Stimulated activated CD8-positive, alpha-beta memory T cell treated with anti-CD3 and anti-CD28 coated beads, Interleukin-4, amount 100 ng/mL, for 24 hours (primary cell): ENCODE measurements at regions not wholly inside any gene's neighbourhood (a gene's known extent, or its start where the extent isn't known, plus 50 kb on each side); places are given as distances from the start of the nearest gene placed in this dataset.

ENCODE experiments used
- DNase-seq: peaks from one replicate; pipeline ENCODE4 v3.0.0-alpha.2; 2020; ENCODE audit warnings: low read depth

DNA sequence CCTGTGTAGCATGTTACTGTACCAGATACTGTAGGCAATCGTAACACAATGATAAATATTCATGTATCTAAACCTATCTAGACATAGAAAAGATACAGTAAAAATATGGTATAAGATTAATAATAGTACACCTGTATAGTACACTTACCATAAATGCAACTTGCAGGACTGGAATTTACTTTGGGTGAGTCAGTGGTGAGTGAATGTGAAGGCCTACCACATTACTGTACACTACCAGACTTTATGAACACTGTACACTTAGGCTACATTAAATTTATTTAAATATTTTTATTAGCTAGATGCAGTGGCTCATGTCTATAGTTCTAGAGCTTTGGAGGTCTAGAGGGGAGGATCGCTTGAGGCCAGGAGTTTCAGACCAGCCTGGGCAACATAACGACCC, 186.6 kb upstream of the ROPN1 start:
- no peak for DNase-seq

DNA sequence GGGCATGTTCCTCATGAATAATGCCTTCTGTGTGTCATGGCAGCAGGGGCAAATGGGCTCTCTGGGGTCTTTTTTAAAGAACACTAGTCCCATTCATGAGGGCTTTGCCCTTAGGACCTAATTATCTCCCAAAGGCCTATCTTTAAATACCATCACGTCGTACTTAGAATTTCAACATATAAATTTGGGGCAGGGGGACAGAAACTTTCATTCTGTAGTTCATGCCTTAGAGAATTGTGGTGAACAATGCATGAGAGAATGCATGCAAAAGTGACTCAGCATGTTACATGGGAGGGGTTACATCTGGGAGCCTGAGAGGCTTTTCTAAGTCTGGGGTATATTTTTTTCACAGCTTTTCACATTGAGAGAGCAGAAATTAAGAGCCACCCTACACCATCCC, 208.5 kb upstream of the ROPN1 start:
- no peak for DNase-seq

DNA sequence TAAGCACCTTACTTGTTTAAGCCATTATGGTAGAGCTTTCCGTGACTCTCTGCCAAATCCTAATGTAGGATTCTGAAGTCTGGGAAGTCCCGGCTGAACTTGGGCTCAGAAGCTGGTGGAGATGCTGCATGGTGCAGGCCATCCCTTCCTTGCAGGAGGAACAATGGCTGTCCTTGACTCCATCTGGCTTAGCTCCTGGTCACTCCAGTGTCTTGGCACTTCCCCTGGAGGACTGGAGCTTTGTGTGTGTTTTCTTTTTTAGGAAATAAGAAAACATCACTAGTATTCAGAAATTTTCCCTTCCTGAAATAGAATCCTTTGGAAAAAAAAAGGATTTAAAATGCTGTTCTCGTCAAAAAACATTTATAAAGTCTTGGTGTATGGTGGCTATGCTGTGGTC, 209.3 kb upstream of the ROPN1 start:
- DNase-seq, result no peak

DNA sequence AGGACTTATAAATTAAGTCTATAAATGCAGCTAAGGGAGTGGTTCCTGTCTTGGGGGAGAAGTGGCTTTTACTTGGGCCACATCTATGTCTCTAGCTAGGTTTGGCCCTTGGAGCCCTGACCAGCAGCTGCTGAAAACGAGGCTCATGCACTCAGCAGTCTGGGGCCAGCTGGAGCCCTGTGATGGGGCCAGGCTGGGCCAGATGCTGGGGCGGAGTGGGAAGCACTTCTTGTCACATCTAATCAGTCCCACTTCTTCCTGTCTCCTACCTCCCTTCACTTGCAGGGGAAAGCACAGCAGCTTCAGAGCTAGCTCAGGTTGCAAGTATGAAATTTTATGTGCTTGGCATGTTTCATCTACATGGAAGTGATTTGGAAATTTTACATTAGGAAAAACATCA, 209.9 kb upstream of the ROPN1 start:
- DNase-seq, result no peak

DNA sequence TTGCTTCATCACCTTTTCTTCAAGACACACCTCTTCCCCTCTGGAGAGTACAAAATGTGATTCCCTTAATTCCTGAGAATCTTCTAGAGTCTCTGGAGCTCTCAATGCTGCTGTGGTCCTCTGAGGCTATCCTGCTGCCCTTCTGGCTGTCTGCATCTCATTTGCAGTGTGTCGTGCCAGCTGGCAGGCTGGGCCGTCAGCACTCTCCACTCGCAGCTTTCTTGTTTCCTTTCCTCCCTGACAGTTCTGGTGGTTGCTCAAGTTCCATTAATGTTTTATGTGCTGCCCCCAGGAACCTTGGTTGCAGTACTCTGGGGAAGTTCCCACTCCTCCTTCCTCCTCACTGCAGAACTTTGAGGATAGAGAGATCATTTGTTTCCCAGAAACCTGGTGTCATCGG, 210.8 kb upstream of the ROPN1 start:
- DNase-seq, result no peak

DNA sequence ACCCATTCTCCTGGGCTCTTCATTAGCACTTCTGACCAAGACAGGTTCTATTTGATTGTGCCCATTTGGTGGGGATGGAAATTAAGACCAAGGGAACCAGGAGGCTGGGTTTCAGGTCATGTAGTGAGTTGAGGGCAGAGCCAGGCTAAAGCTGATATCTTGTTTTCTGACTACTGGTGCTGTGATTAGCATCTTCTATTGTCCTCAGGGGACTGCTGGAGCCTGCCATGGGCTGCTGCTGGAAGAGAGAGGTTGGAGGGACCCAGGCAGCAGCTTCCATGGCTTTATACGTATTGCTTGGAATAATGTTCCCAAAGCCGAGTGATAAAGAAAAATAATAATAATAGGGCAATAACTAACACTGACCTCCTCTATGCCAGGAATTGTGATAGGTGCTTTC, 211.4 kb upstream of the ROPN1 start:
- DNase-seq, result no peak

DNA sequence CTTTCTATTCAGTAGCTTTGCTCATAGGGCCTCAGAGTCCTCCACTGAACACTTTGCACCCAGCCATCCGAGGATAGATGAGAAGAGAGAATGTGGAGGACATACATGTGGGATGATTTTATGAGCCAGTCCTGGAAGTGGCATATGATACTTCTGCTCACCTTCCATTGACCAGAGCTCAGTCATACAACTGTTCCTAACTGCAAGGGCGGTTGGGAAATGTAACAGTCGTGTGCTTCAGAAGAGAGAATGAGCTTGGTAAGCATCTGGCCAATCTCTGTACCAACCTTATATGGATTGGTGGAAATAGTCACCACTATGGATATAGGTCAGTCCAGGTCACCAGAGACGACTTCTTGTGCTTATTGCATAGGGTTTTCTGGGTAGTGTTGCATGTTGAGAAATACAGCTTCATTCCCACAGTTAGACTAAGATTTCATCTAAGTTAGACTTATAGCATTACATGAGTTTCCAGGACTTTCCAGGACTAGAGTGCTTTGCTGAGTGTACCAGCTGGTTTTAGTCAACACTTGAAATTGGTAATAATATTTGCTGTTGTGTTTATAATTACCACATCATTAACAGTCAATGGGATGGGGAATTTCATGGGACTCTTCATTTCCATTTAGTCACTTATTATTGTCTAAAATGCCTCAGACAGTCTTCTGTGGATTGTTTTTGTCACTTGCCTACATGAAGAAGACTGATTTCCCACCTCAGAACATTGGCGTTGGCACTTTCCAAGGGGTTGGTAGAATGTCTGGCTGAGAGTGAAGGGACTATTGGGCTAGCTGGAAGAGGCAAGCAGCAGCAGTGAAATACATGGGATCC, 214.5 kb upstream of the ROPN1 start:
- no peak for DNase-seq

DNA sequence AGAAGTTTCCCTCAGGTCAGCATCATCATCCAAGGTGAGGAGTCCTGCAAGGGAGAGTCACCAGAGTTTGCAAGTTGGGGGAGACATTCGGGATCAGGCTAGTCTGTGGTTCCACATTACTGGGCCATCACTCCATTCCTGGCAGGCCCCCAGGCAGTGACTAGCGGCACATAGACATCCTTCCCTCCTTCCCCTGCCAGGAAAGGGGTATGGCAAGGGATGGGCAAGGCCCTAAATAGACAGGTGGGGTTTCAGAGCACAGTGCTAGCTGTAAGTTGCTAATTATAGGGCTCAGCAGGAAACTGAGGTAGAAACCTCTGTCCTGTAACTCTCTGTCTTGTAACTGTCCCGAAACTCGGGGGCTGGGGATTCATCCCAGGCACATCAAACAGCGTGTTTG, 215.2 kb upstream of the ROPN1 start:
- no peak for DNase-seq

DNA sequence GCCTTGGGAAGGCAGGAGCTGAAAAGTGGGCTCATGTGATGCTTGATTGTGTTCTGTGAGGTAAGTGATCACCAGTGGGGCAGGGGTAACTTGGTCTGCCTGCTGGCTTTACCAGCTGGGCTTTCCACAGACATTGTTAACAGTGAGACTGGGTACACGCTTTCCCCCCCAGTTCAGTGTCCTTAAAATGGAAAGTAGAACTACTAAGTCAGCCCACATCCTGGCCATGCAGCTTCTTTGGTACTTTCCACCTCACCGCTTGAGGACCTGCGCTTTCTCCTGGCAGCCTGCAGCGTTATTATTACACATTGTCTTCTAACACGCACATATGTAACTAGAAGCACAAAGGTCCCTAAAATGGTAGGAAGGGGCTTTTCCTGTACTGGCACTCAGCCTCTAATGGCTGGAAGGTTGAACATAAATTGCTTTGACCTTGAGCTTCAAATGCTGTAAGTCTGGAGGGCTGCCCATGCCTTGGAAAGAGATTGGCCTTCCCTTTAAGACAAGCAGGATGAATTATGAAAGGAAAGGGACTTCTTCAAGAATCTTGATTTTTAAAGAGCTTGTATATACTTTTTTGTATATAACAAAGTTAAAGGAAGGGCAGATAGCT, 216.1 kb upstream of the ROPN1 start:
- DNase-seq, result no peak

DNA sequence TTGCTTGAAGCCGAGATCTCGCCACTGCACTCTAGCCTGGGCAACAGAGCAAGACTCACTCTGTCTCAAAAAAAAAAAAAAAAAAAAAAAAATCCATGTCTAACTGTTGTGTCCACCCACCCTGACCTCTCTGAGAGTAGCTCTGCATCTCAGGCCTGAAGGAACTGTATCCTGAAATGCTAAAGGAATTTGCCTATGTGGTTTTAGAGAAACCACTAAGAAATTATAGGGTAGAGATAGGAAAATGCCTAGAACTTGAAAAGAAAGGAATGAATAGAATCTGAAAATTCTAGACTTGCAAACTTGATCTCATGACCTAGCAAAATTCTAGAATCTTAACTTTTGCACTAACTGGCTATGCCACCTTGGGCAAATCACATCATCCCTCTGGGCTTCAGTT, 217.5 kb upstream of the ROPN1 start:
- no peak for DNase-seq

DNA sequence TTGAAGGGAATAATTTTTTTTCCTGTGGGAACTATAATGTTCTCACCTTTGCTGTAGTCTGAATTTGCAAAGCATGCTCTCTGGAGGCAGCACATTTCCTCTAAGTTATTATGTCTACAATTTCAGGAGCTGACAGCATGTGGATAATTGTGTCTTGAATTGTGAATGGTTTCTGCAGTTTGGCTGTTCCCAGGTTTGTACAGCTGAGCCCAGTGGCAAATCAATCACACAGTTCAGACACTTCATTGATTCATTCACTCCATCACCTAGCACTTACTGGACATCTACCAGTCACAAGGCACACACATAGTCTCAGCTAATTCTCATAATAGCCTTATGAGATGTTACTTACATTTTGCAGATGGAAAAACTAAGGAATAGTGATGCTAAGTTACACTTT, 219.0 kb upstream of the ROPN1 start:
- no peak for DNase-seq

DNA sequence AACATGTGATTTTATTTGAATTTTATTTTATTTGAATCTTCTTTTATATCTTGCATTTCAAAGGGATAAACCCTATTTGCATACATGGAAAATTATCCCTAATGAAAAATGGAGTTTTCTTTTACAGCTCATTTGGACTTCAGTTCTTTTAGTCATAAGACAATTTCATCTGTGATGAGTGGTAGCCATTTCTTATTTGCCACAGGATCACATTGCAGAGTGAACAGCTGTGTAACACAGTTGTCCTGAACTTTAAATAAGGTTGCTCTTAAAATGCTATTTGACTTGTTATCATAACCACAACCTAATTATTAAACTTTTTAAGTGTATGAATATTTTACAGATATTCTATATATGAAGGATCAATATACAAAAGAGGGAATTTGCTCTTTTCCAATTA, 221.7 kb upstream of the ROPN1 start:
- no peak for DNase-seq

DNA sequence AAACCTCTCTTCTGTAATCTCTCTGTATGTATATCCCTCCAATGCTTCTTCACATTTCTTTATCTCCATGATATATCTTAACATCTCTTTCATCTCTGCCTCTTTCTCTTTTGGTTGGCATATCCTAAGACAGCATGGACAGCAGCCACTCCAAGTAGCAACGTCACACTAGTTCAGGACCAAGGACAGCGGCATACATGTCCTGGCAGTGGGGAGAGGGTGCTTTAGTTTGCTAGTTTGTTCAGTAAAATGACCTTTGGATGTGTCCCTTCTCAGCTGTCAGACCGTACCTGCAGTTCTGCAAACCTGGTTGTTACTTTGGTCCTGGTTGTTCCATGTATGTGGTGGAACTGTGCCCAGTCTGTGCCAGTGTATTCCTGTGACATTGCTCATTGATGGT, 225.6 kb upstream of the ROPN1 start:
- no peak for DNase-seq

DNA sequence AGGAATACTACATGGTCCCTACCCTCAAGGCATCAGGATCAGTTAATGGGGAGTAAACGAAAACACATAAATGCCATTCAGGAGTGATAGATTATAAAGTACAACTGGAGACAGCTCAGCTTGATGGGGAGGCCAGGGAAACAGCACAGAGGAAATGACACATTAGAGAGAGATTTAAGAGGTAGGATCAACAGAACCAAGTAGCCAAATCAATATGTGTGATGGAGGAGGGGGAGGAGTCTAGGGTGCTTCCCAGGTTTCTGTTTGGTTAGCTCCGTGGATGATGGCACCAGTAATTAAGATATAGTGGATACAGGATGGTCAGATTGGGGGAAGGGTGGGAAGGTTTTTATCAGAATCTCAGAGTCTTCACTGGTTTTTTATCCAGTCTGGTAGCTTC, 229.5 kb upstream of the ROPN1 start:
- no peak for DNase-seq

DNA sequence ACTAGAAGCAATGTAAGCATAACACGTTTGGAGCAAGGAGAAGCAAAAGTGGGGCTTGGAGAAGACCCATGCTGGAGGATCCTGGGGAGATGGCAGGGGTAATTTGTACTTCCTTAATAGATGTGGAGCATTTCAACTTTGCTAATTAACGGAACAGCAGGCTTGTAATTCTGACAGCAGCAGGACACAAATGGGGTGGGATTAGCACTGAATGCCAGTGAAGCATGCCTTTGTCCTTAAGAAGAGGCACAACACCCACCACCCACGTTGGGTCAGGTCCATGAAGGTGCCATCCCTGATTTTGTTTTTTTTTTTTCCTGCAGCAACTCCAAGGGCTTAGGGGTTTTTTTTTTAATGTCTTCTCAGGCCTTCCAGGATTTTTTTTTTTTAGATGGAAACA, 231.9 kb upstream of the ROPN1 start:
- no peak for DNase-seq

DNA sequence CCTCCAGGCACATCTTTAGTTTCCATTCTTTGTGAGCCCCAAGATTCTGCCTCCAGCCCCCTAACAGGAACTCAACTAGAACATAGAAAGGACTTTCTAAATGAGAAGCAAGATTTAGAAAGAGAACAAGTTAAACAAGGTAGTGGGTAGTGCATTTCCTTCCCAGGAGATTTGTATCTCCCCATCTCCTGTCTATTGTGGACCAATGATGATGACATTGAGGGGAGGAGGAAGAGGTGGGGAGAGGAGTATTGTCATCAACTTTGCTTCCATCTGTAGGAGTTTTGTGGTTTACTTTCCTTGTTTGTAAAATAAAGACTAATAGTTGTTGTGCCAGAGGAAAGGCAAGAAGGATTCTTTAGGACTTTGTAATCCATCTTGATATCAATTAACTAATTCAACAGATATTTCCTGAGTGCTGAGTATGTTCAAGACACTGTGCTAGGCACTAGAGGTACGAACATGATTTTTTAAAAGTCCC, 235.3 kb upstream of the ROPN1 start:
- DNase-seq, result no peak

DNA sequence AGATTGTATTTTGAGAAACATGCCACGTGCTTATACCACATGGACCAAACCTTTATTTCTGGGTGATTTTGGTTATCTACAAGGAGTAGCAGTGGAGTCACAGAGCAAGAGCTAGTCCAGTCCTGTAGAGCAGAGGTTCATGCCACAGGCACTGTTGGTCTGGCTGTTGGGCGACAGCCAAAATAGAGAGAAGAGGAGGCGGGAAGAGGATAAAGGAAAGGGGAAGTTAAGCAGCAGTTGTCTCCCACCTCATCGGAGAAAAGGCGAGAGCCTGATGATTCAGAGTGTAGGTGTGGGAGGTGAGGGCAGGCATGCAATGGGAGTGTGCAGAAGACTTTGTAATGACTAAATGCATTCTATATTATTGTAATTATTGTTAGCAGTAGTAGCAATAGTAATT, 237.5 kb upstream of the ROPN1 start:
- DNase-seq, result no peak

DNA sequence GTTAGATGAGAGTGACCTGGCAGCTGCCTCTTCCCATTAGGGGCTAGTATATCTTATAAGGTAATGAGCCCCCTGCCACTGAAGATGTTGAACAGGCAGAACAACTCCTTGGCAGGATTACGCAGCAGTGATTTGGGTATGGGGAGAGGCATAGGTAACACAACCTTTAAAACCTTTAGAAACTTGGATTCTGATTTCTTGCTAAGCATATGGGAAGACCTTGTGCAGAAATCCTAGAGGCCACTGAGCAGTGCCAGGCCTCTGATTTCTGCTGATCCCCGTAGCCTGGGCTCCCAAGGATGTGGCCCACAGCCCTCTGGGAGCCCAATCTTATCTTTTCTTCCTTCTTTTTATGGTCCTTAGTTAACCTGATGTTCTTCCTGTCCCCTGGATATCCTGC, 237.9 kb upstream of the ROPN1 start:
- DNase-seq, result no peak

DNA sequence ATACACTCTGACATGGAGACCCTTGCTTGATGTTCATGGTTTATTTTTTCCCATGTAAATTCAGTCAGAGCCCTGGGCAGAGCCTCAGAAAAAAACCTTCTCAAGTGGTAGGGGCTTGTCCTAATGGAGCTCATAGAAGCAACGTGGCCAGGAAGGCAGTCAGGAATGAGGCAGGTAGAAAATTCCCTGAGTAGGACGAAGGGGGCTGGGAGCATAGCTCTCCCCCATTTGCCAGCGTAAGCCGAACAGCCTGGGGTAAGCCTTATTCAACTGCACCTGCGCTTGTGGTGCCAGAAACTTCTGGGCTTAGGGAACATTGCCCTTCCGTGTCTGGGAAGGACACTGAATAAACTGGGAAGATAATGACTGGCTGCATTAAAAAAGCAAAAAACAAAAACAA, 238.5 kb upstream of the ROPN1 start:
- DNase-seq, result no peak

DNA sequence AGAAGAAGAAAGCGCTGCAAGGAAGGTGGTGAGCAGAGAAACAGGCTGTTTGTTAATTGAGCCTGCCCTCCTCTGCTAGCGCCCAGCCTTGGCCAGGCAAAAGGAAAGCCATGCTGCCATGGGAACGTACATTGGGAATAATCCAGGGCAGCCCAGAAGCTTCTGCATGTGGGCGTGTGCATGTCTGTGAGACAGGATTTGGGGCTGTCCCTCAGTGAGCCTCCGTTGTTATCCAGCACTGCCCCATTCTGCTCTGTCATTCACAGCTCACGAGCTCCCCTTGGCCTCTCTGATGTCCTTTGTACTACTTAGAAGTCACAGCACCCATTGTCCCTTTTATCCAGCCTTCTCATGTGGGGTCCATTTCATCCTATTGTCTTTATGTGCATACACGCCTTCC, 239.1 kb upstream of the ROPN1 start:
- DNase-seq, result no peak

DNA sequence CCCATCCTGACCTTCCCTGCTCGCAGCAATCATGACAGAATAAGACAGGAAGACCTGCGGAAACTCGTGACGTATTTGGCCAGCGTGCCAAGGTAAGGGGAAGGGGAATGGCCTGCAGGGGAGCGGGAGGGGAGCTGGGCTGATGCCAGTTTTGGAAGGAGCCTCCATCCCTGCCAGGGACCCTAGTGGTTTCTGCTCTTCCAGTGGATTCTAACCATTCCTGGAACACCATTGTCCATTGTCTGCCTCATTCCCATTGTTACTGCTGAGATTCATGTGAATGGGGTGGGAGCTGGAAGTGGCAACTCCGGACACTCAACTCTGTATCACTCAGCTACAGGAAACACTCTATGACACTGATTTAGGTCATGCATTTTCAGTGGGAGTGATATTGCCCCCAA, 242.9 kb upstream of the ROPN1 start:
- DNase-seq, result no peak

DNA sequence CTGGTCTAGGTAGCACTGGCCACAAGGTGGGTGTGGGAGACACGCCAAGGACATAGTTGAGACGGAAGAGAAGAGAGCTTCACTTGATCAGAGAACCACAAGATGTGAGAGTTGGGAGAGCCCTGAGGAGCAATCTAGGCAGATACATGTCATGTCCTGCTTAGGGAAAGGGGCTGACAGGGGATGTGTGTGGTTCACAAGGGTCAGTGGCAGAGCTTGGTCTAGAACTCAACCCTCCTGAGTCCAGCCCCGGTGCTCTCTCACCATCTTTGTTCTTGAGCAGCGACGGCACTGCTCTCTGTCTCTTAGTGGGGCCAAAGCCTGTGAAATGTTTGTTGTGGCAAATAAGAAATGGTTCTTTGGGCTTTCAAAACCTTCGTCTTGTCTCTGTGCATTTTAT, 243.5 kb upstream of the ROPN1 start:
- no peak for DNase-seq

DNA sequence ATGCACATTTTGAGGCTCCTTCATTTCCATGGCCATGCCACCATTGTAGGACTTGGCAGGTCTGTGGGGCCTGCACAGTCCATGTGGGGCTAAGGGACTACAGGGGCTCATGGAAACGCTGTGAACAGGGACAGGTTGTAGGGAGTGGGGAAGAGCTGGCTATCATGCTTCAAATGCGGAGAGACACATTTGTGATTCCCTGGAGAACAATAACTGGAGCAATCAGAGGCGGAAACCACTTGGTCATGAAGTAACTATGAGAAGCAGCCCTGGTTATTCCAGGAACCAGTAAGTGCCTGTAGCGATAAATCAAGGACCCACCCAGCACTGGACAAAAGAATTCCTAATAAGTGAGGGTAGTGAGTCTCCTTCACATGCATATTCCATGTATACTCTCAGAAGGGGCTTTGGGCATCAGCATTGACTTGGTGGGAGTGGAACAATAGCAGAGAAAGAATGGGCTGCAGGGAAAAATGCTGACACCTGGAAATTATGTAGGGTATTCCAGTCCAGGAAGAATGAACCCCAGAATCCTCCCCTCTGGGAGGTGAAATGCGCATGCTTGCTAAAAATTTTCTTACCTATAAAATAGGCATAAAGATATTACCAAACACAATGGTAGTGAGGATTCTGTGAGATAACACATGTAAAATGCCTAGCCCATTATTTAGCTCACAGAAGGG, 251.4 kb upstream of the ROPN1 start:
- no peak for DNase-seq
